MM.1S (cell line): ENCODE measurements at regions not wholly inside any gene's neighbourhood (a gene's known extent, or its start where the extent isn't known, plus 50 kb on each side); places are given as distances from the start of the nearest gene placed in this dataset.

ENCODE experiments used
- DNase-seq: peaks from one replicate; pipeline ENCODE4 v3.0.0-alpha.2; 2015
- H2AFZ ChIP-seq: fragments of 300-600 bp; sonication (generic); 2 replicates; pipeline ENCODE4 v1.6.0; 2016; ENCODE audit warnings: antibody characterized with exemption, low read length
- H3F3A ChIP-seq: fragments of 300-600 bp; sonication (generic); 2 replicates; pipeline ENCODE4 v1.6.1; 2016; ENCODE audit warnings: mild to moderate bottlenecking, antibody characterized with exemption, low read length, moderate library complexity, mixed read lengths; ENCODE audit not compliant: insufficient read depth
- H3K27ac ChIP-seq: fragments of 300-600 bp; sonication (generic); 2 replicates; pipeline ENCODE4 v1.5.1; 2016; ENCODE audit warnings: mild to moderate bottlenecking, low read length
- H3K27me3 ChIP-seq: fragments of 300-600 bp; sonication (generic); replicated peaks from 2 replicates; pipeline ENCODE4 v1.6.0; 2016; ENCODE audit warnings: low read length; ENCODE audit not compliant: insufficient read depth
- H3K36me3 ChIP-seq: fragments of 300-600 bp; sonication (generic); replicated peaks from 2 replicates; pipeline ENCODE4 v1.6.1; 2016; ENCODE audit warnings: mild to moderate bottlenecking, low read length, mixed read lengths; ENCODE audit not compliant: insufficient read depth
- H3K4me1 ChIP-seq: fragments of 300-600 bp; sonication (generic); 2 replicates; pipeline ENCODE4 v1.6.1; 2016; ENCODE audit warnings: low read length, mixed read lengths
- H3K4me2 ChIP-seq: fragments of 300-600 bp; sonication (generic); 2 replicates; pipeline ENCODE4 v1.6.0; 2016; ENCODE audit warnings: low read depth, low read length
- H3K4me3 ChIP-seq: fragments of 300-600 bp; sonication (generic); 2 replicates; pipeline ENCODE4 v1.5.1; 2016; ENCODE audit warnings: low read length, mixed read lengths
- H3K79me2 ChIP-seq: fragments of 300-600 bp; sonication (generic); 2 replicates; pipeline ENCODE4 v1.6.1; 2016; ENCODE audit warnings: mixed run types, low read length, mixed read lengths
- H3K9ac ChIP-seq: fragments of 300-600 bp; sonication (generic); 2 replicates; pipeline ENCODE4 v1.6.1; 2016; ENCODE audit warnings: low read length, mixed read lengths
- H3K9me2 ChIP-seq: fragments of 300-600 bp; sonication (generic); replicated peaks from 2 replicates; pipeline ENCODE4 v1.6.1; 2016; ENCODE audit warnings: mild to moderate bottlenecking, low read length, mixed read lengths; ENCODE audit not compliant: insufficient read depth
- H3K9me3 ChIP-seq: fragments of 300-600 bp; sonication (generic); replicated peaks from 2 replicates; pipeline ENCODE4 v1.6.1; 2016; ENCODE audit warnings: mild to moderate bottlenecking, low read length, mixed read lengths; ENCODE audit not compliant: insufficient read depth
- H4K20me1 ChIP-seq: fragments of 300-600 bp; sonication (generic); 2 replicates; pipeline ENCODE4 v1.6.1; 2016; ENCODE audit warnings: mild to moderate bottlenecking, low read length, moderate library complexity, mixed read lengths; ENCODE audit not compliant: insufficient read depth
- CTCF ChIP-seq: fragments of 300-600 bp; sonication (generic); IDR thresholded peaks from 2 replicates; pipeline ENCODE4 v1.5.1; 2016; ENCODE audit warnings: antibody characterized with exemption, low read length, mixed read lengths
- EZH2 ChIP-seq: fragments of 300-600 bp; sonication (generic); optimal IDR thresholded peaks from 2 replicates; pipeline ENCODE3; 2017; ENCODE audit warnings: low read depth, mild to moderate bottlenecking, antibody characterized with exemption, low read length, mixed read lengths
- EZH2phosphoT487 ChIP-seq: fragments of 300-600 bp; sonication (generic); IDR thresholded peaks from 2 replicates; pipeline ENCODE4 v1.6.1; 2018; ENCODE audit warnings: antibody characterized with exemption, low read length

- no peak for DNase-seq
- H4K20me1 ChIP-seq: no peaks in the 10 kb centered on the region
- no peaks in the 10 kb centered on the region for H3K36me3 ChIP-seq
- H2AFZ ChIP-seq: no peak overlapping the region
- no peaks in the 10 kb centered on the region for H3K27me3 ChIP-seq
- H3K4me2 ChIP-seq: no peak overlapping the region
- H3K4me1 ChIP-seq: no peaks in the 10 kb centered on the region
- no peak overlapping the region for H3K9ac ChIP-seq
- TF ChIP-seq CTCF: no peak
- TF ChIP-seq EZH2: no peak
- no peak for TF ChIP-seq EZH2phosphoT487
- no peaks in the 10 kb centered on the region for H3K9me3 ChIP-seq
- H3K4me3 ChIP-seq: no peak overlapping the region
- no peak overlapping the region for H3K27ac ChIP-seq
- H3F3A ChIP-seq: no peaks in the 10 kb centered on the region
- H3K9me2 ChIP-seq: no peaks in the 10 kb centered on the region
- H3K79me2 ChIP-seq: no peaks in the 10 kb centered on the region
Observed at GRCh38 chr4:30181512-30181911, 538.7 kb upstream of the PCDH7 start.

GRCh38 chr4:30181918-30182317, 538.3 kb upstream of the PCDH7 start:
- H3K9me3 ChIP-seq: no peaks in the 10 kb centered on the region

GRCh38 chr4:30182786-30183185, 537.4 kb upstream of the PCDH7 start:
- H3K79me2 ChIP-seq: no peaks in the 10 kb centered on the region
- H3F3A ChIP-seq: no peaks in the 10 kb centered on the region
- TF ChIP-seq EZH2: no peak
- no peak for TF ChIP-seq EZH2phosphoT487
- TF ChIP-seq CTCF: no peak
- H3K9ac ChIP-seq: no peak overlapping the region
- H3K4me2 ChIP-seq: no peak overlapping the region
- H3K4me1 ChIP-seq: no peaks in the 10 kb centered on the region
- H3K4me3 ChIP-seq: no peak overlapping the region
- H3K36me3 ChIP-seq: no peaks in the 10 kb centered on the region
- H3K9me2 ChIP-seq: no peaks in the 10 kb centered on the region
- DNase-seq: no peak
- no peak overlapping the region for H3K27ac ChIP-seq
- H3K9me3 ChIP-seq: no peaks in the 10 kb centered on the region
- H3K27me3 ChIP-seq: no peaks in the 10 kb centered on the region
- H4K20me1 ChIP-seq: no peaks in the 10 kb centered on the region
- H2AFZ ChIP-seq: no peak overlapping the region

More at GRCh38 chr4:30181918-30182317, 538.3 kb upstream of the PCDH7 start:
- H2AFZ ChIP-seq: no peak overlapping the region
- peak; percentile 35 for DNase-seq
- H3K9me2 ChIP-seq: no peaks in the 10 kb centered on the region
- no peaks in the 10 kb centered on the region for H3F3A ChIP-seq
- H3K27me3 ChIP-seq: no peaks in the 10 kb centered on the region
- H3K4me3 ChIP-seq: no peak overlapping the region
- no peak overlapping the region for H3K27ac ChIP-seq
- no peak overlapping the region for H3K4me2 ChIP-seq
- H3K4me1 ChIP-seq: no peaks in the 10 kb centered on the region
- H3K79me2 ChIP-seq: no peaks in the 10 kb centered on the region
- no peaks in the 10 kb centered on the region for H3K36me3 ChIP-seq
- no peaks in the 10 kb centered on the region for H4K20me1 ChIP-seq
- no peak for TF ChIP-seq EZH2phosphoT487
- no peak for TF ChIP-seq EZH2
- TF ChIP-seq CTCF: no peak
- H3K9ac ChIP-seq: no peak overlapping the region

GRCh38 chr4:30191902-30192301, 528.3 kb upstream of the PCDH7 start:
- Histone ChIP-seq H3F3A (no peaks in the 10 kb centered on the region), H3K4me1 (no peaks in the 10 kb centered on the region), H3K4me3 (no peak overlapping the region), H3K9me3 (no peaks in the 10 kb centered on the region), H3K4me2 (no peak overlapping the region), H3K79me2 (no peaks in the 10 kb centered on the region), H4K20me1 (no peaks in the 10 kb centered on the region), H3K27ac (no peak overlapping the region), H3K36me3 (no peaks in the 10 kb centered on the region), H3K9ac (no peak overlapping the region), H2AFZ (no peak overlapping the region), H3K27me3 (no peaks in the 10 kb centered on the region), H3K9me2 (no peaks in the 10 kb centered on the region)
- DNase-seq: no peak
- TF ChIP-seq CTCF (no peak), EZH2 (no peak), EZH2phosphoT487 (no peak)
